Keratinocyte (primary cell): ENCODE measurements at regions not wholly inside any gene's neighbourhood (a gene's known extent, or its start where the extent isn't known, plus 50 kb on each side); places are given as distances from the start of the nearest gene placed in this dataset.

ENCODE experiments used
- EZH2 ChIP-seq: IDR thresholded peaks from one replicate; pipeline ENCODE4 v1.6.1; 2012; ENCODE audit warnings: inconsistent platforms, mild to moderate bottlenecking, low read length, moderate library complexity
- TF ChIP-seq, protein P1 (sequence below), 3 experiments: IDR thresholded peaks in 1 of 3; conservative IDR thresholded peaks in 1 of 3; optimal IDR thresholded peaks in 1 of 3; 2 replicates in 2 of 3; 3 replicates in 1 of 3; pipeline versions ENCODE3 to v1.5.1; 2011; ENCODE audit warnings: low read length in 3 of 3, mild to moderate bottlenecking in 3 of 3, moderate library complexity in 2 of 3, control low read depth in 1 of 3, inconsistent platforms in 1 of 3; ENCODE audit not compliant: insufficient read depth in 2 of 3; ENCODE audit errors: extremely low read depth in 1 of 3

DNA sequence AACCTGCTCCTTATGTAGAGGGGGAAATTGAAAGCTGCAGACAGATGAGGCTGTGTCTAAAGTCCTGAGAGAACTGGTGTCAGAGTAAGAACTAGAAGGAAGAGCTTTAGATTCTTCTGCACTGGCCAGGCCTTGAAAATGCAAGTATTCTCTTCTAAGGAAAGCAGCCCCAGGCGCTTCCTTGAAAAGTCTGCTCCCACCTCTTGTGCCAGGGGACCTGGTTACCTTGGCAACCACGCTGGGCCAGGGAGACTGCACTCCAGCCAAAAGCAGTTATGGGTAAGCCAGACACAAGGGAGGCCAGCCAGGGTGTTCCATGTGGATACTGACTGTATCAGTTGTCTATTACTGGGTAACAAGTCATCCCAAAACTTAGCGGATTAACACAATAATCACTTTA, 228.6 kb upstream of the SDK2 start:
- TF ChIP-seq, protein P1, sequence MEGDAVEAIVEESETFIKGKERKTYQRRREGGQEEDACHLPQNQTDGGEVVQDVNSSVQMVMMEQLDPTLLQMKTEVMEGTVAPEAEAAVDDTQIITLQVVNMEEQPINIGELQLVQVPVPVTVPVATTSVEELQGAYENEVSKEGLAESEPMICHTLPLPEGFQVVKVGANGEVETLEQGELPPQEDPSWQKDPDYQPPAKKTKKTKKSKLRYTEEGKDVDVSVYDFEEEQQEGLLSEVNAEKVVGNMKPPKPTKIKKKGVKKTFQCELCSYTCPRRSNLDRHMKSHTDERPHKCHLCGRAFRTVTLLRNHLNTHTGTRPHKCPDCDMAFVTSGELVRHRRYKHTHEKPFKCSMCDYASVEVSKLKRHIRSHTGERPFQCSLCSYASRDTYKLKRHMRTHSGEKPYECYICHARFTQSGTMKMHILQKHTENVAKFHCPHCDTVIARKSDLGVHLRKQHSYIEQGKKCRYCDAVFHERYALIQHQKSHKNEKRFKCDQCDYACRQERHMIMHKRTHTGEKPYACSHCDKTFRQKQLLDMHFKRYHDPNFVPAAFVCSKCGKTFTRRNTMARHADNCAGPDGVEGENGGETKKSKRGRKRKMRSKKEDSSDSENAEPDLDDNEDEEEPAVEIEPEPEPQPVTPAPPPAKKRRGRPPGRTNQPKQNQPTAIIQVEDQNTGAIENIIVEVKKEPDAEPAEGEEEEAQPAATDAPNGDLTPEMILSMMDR (optimal IDR thresholded peaks at IDR 0.05 in 1 of 3, IDR thresholded peaks at IDR 0.05 in 1 of 3, conservative IDR thresholded peaks at IDR 0.05 in 1 of 3; ENCODE audit: extremely low read depth in 1 of 3, insufficient read depth in 2 of 3, low read length in 3 of 3) = no peak
- TF ChIP-seq EZH2 = no peak
